NCI-H345 treated with DMSO at 0.1 percent for 48 hours (cell line): ENCODE measurements at regions not wholly inside any gene's neighbourhood (a gene's known extent, or its start where the extent isn't known, plus 50 kb on each side); places are given as distances from the start of the nearest gene placed in this dataset.
"Not testable (repeated sequence)": the region's sequence is repeated elsewhere in the genome, so short reads cannot be mapped to it uniquely, and the experiment has no call there.

Experiments
- DNase-seq: peaks from one replicate; lab custom pipeline; 2025; ENCODE audit not compliant: unreplicated experiment; lab: John Stamatoyannopoulos, UW

DNA sequence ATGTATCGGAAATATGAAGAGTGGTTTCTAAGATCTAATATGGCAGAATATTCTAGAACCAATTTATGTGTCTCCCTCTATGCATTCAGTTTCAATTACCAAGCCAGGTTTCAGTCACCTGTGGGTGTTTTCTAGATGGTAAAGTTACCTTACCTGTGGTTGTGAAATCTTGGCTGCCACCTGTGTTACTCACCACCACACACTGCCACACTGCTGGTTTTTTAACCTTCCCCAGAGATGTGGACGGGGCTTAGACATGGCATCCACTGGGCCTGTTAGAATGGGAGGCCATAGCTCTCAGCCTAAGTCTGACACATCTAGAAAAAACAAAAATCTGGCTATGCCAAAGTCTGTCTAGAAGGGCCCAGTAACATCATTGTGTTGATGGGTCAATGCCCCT lies 896.5 kb upstream of the PABPC4L start:
- no peak for DNase-seq

- no peak for DNase-seq
These were observed 871.8 kb upstream of the PABPC4L start for GRCh38 chr4:135073389-135073788.

DNA sequence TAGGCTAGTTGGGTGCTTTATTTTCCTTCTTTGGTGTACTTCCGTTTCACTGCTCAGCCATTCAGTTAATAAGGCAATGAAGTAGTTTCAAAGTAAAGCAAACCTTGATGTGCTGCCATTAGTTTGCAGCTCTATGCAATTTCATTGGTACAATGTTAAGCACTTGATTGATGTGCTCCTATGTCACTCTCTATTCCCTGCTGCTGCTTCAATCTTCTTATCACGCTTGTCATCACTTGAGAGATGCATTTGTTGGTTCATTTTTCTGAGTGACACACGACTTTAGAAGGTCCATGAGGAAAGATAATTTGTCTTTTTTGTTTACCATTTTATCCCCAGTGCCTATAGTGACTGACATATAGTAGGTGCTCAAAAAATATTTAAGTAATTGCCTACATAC lies 871.0 kb upstream of the PABPC4L start:
- DNase-seq: no peak

GRCh38 chr4:135065366-135065765 lies 863.8 kb upstream of the PABPC4L start:
- DNase-seq: no peak

- no peak for DNase-seq
These were observed 848.6 kb upstream of the PABPC4L start for GRCh38 chr4:135050086-135050717.

- DNase-seq: no peak
These were observed 831.1 kb upstream of the PABPC4L start for GRCh38 chr4:135032670-135033069.

GRCh38 chr4:135015771-135016170 lies 814.2 kb upstream of the PABPC4L start:
- no peak for DNase-seq

GRCh38 chr4:135007400-135007799 lies 805.8 kb upstream of the PABPC4L start:
- no peak for DNase-seq

GRCh38 chr4:134999169-134999568 lies 797.6 kb upstream of the PABPC4L start:
- no peak for DNase-seq

GRCh38 chr4:134961963-134962362 lies 760.4 kb upstream of the PABPC4L start:
- no peak for DNase-seq

DNA sequence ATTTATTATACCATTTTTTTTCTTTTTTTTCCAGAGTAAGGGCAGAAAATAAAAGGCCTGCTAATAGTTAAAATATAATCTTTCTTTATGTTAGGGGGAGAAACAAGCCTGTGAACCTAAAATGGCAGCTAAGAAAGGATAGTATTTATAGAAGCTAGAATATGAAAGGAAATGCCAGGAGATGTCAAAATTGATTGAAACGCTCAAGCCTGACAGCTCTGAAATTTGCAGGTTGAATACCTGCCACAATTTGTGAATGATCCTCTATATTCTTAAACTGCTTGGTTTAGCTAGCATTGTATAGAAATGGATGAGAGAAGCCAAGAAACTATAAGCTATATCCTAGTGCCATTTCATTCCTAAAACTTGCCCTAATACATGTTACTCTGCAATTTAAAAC lies 757.3 kb upstream of the PABPC4L start:
- no peak for DNase-seq

DNA sequence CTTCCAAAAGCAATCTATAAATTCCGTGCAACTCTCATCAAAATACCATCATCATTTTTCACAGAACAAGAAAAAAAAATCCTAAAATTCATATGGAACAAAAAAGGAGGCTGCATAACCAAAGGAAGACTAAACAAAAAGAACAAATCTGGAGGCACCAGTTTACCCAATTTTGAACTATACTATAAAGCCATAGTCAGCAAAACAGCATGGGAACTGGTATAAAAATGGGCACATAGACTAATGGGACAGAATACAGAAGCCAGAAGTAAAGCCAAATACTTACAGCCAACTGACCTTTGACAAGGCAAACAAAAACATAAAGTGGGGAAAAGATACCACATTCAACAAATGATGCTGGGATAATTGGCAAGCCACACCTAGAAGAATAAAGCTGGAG lies 753.5 kb upstream of the PABPC4L start:
- DNase-seq: no peak

GRCh38 chr4:134952775-134953174 lies 751.2 kb upstream of the PABPC4L start:
- no peak for DNase-seq

GRCh38 chr4:134952305-134952704 lies 750.7 kb upstream of the PABPC4L start:
- no peak for DNase-seq

DNA sequence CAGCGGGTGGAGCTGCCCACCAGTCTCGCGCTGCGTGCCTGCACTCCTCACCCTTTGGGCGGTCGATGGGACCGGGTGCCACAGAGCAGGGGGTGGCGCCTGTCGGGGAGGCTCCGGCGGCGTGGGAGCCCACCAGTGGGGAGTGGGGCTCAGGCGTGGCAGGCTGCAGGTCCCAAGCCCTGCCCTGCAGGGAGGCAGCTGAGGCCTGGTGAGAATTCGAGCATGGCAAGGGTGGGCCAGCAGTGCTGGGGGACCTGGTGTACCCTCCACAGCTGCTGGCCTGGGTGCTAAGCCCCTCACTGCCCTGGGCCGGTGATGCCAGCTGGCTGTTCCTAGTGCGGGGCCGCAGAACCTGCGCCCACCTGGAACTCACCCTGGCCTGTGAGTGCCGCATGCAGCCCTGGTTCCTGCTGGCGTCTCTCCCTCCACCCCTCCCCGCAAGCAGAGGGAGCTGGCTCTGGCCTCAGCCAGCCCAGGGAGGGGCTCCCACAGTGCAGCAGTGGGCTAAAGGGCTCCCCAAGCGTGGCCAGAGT lies 746.6 kb upstream of the PABPC4L start:
- no peak for DNase-seq

DNA sequence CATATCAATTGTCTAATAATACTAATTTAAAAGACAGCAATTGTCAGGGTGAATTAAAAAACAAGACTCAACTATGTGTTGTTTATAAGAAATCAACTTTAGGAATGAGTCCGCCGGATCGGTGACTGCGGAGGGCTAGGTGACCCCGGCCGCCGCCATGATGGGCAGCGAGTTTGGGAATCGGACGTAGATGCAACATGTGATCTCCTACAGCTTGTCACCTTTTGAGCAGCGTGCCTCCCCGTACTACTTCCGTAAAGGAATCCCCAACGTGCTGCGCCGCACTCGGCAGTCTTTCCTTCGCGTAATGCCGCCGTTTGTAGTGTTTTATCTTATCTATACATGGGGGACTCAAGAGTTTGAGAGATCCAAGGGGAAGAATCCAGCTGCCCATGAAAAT lies 742.5 kb upstream of the PABPC4L start:
- DNase-seq: no peak

DNA sequence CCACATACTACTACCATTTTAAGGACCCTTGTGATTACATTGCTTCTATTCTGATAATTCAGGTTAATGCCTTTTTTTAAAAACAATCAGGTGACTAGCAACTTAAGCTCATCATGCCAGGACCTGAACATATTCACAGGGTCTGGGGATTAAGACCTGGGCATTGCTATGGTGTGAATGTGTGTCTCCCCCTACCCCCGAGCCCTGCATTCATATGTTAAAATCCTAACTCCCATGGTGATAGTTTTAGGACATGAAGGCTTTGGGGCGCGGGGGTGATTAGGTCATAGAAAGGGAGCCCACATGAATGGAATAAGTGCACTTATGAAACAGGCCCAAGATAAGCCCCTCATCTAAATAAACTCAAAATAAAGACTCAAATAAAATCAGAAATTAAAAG lies 734.4 kb upstream of the PABPC4L start:
- no peak for DNase-seq

DNA sequence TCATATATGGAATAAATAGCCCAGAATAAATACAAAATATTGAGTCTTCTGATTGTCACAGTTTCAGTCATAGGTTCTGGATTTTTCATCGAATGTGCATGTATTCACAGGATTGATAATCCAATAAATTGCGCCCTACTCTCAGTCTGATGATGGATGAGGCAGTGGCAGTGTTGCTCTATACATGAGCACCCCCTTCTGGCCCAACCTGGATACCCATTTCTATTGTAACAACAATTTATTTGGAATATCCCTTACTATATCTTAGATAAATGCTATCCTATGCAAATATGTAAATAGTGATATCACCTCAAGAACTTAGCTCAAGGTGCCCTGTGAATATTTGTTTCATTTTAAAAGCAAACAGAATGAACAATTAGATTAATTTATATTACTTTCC lies 733.7 kb upstream of the PABPC4L start:
- no peak for DNase-seq

- DNase-seq: no peak
These were observed 732.6 kb upstream of the PABPC4L start for GRCh38 chr4:134934036-134934808.

DNA sequence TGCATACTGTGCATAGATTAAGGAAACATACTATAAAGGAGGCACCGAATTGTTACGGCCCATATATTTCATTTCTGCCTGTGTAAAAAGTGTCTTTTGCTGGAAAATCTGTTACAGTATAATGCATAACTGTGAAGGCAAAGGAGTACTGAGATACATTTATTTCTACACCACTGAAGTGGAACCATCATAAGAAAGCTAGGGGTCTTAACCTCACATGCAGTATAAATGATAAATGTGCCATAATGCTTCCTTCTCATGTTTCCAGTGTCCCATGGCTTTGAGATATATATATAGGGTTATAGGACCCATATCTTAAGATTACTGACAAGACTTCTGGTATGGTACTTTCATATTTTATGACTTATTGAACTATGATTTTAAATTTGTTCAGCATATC lies 713.8 kb upstream of the PABPC4L start:
- DNase-seq: no peak

DNA sequence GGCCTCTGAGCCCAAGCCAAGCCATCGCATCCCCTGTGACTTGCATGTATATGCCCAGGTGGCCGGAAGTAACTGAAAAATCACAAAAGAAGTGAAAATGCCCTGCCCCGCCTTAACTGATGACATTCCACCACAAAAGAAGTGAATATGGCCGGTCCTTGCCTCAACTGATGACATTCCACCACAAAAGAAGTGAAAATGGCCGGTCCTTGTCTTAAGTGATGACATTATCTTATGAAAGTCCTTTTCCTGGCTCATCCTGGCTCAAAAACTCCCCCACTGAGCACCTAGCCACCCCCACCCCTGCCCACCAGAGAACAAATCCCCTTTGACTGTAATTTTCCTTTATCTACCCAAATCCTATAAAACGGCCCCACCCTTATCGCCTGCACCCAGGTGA lies 712.7 kb upstream of the PABPC4L start:
- not testable (repeated sequence) for DNase-seq

DNA sequence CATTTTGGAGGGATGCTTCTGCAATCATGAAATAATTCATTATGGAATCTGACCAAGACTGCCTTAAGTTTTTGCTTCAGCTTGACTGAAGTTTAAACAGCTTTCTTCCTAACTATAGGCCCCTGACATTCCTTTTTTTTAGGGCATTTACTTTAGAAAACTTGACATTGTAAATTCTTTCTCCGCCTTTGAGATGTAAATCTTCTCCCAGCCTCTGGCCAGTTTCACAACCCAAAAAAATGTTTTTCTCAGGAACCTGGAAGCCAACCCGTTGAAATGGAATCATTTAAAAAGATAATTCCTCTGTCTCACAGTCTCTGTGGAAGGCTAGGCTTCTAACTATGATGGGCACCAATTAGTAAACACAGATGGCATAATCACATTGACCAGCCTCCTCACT lies 710.4 kb upstream of the PABPC4L start:
- DNase-seq: no peak
